Anterior cingulate cortex (tissue), 58 donors: ENCODE measurements at regions not wholly inside any gene's neighbourhood (a gene's known extent, or its start where the extent isn't known, plus 50 kb on each side); places are given as distances from the start of the nearest gene placed in this dataset.
"Not testable (repeated sequence)": the region's sequence is repeated elsewhere in the genome, so short reads cannot be mapped to it uniquely, and the experiment has no call there.

Experiments used
- DNase-seq, 58 donors: peaks; one replicate each; lab custom pipeline; 2025; lab: John Stamatoyannopoulos, UW

GRCh38 chr1:94677087-94677486 is 135.5 kb upstream of the F3 start:
- DNase-seq = no peak

GRCh38 chr1:94676686-94677085 is 135.1 kb upstream of the F3 start:
- DNase-seq = no peak

GRCh38 chr1:94675373-94675772 is 133.8 kb upstream of the F3 start:
- no peak for DNase-seq

GRCh38 chr1:94674876-94675275 is 133.3 kb upstream of the F3 start:
- no peak for DNase-seq

GRCh38 chr1:94672934-94673333 is 131.4 kb upstream of the F3 start:
- no peak for DNase-seq

- no peak for DNase-seq
Measured at GRCh38 chr1:94672001-94672400, 130.4 kb upstream of the F3 start.

- no peak for DNase-seq
Measured at GRCh38 chr1:94670273-94670672, 128.7 kb upstream of the F3 start.

GRCh38 chr1:94669198-94669597 is 127.6 kb upstream of the F3 start:
- no peak for DNase-seq

- no peak for DNase-seq
Measured at GRCh38 chr1:94668528-94668927, 127.0 kb upstream of the F3 start.

GRCh38 chr1:94667818-94668217 is 126.3 kb upstream of the F3 start:
- no peak for DNase-seq

- no peak for DNase-seq
Measured at GRCh38 chr1:94666797-94667196, 125.2 kb upstream of the F3 start.

- DNase-seq = no peak
Measured at GRCh38 chr1:94661431-94661932, 119.9 kb upstream of the F3 start.

- no peak for DNase-seq
Measured at GRCh38 chr1:94660994-94661393, 119.4 kb upstream of the F3 start.

- DNase-seq = no peak
Measured at GRCh38 chr1:94660258-94660657, 118.7 kb upstream of the F3 start.

- not testable (repeated sequence) for DNase-seq
Measured at GRCh38 chr1:94659202-94659601, 117.6 kb upstream of the F3 start.

- DNase-seq = no peak
Measured at GRCh38 chr1:94658221-94658620, 116.7 kb upstream of the F3 start.

- DNase-seq = not testable (repeated sequence)
Measured at GRCh38 chr1:94657776-94658175, 116.2 kb upstream of the F3 start.

- DNase-seq = no peak
Measured at GRCh38 chr1:94656967-94657366, 115.4 kb upstream of the F3 start.

GRCh38 chr1:94654919-94655318 is 113.4 kb upstream of the F3 start:
- DNase-seq = no peak

GRCh38 chr1:94654459-94654858 is 112.9 kb upstream of the F3 start:
- DNase-seq = no peak

GRCh38 chr1:94654031-94654430 is 112.5 kb upstream of the F3 start:
- DNase-seq = no peak

GRCh38 chr1:94653454-94653853 is 111.9 kb upstream of the F3 start:
- DNase-seq = no peak

GRCh38 chr1:94651076-94651475 is 109.5 kb upstream of the F3 start:
- DNase-seq = no peak
